NB4 (cell line): ENCODE measurements at regions not wholly inside any gene's neighbourhood (a gene's known extent, or its start where the extent isn't known, plus 50 kb on each side); places are given as distances from the start of the nearest gene placed in this dataset.

ENCODE experiments used
- CTCF ChIP-seq: IDR thresholded peaks from one replicate; pipeline ENCODE4 v1.5.1; 2012; ENCODE audit warnings: low read depth, low read length
- POLR2A ChIP-seq: IDR thresholded peaks from 2 replicates; pipeline ENCODE4 v1.6.1; 2011; ENCODE audit warnings: mild to moderate bottlenecking; ENCODE audit not compliant: insufficient read length; ENCODE audit errors: extremely low read depth

- TF ChIP-seq CTCF, result no peak
- no peak for TF ChIP-seq POLR2A
Measured at GRCh38 chr4:82031376-82031927, 342.3 kb downstream of the HNRNPD start.
